ENCODE measurements at regions not wholly inside any gene's neighbourhood (a gene's known extent, or its start where the extent isn't known, plus 50 kb on each side); places are given as distances from the start of the nearest gene placed in this dataset.

- TF ChIP-seq CTCF (conservative IDR thresholded peaks at IDR 0.05 in 1 of 2, IDR thresholded peaks at IDR 0.05 in 1 of 2; ENCODE audit: low read depth in 1 of 2, low read length in 2 of 2) (no peak), EZH2 (IDR thresholded peaks at IDR 0.05; ENCODE audit: low read length, missing control alignments) (no peak)
Observed at GRCh38 chr12:42936991-42937390, 347.4 kb upstream of the PRICKLE1 start.

All from fibroblast of lung (primary cell).